Adrenal gland (tissue), 9 donors: ENCODE measurements at regions not wholly inside any gene's neighbourhood (a gene's known extent, or its start where the extent isn't known, plus 50 kb on each side); places are given as distances from the start of the nearest gene placed in this dataset.

Experiments used
- DNase-seq, 7 donors: peaks; one replicate each; pipeline ENCODE4 v3.0.0-alpha.2; 2019 to 2020
- H3K27ac ChIP-seq, 5 donors: fragments of 200-600 bp; sonication (generic) in 4 of 5; 1 replicate in 3 of 5; 2 replicates in 2 of 5; pipeline versions ENCODE4 v1.5.1 to v1.8.0; 2016 to 2020; ENCODE audit warnings: mild to moderate bottlenecking in 1 of 5
- H3K27me3 ChIP-seq: fragments of 200-600 bp; 2 replicates; pipeline ENCODE4 v1.8.0; 2021
- H3K36me3 ChIP-seq, 2 donors: fragments of 200-600 bp; replicated peaks in 1 of 2; 1 replicate in 1 of 2; 2 replicates in 1 of 2; pipeline versions ENCODE4 v1.5.1 to v1.8.0; 2018 to 2022
- H3K4me1 ChIP-seq, 2 donors: fragments of 200-600 bp; replicated peaks in 1 of 2; 1 replicate in 1 of 2; 2 replicates in 1 of 2; pipeline versions ENCODE4 v1.5.1 to v1.8.0; 2018 to 2021
- H3K4me3 ChIP-seq, 4 donors: fragments of 200-600 bp; sonication (generic) in 3 of 4; one replicate each; pipeline ENCODE4 v1.5.1; 2016 to 2018
- H3K9me3 ChIP-seq, 3 donors: fragments of 200-600 bp; sonication (generic) in 1 of 3; replicated peaks in 1 of 3; 1 replicate in 2 of 3; 2 replicates in 1 of 3; pipeline versions ENCODE4 v1.5.1 to v1.8.0; 2016 to 2021
- CTCF ChIP-seq, 6 experiments: fragments of 450-650 bp in 4 of 6; fragments of 200-600 bp in 2 of 6; sonication (generic) in 1 of 6; IDR thresholded peaks; 1 replicate in 5 of 6; 2 replicates in 1 of 6; pipeline versions ENCODE4 v1.5.1 to v1.8.0; 2016 to 2021; ENCODE audit warnings: antibody characterized with exemption in 6 of 6, mild to moderate bottlenecking in 2 of 6, moderate library complexity in 1 of 6
- POLR2A ChIP-seq, 2 donors: fragments of 450-650 bp; IDR thresholded peaks; one replicate each; pipeline ENCODE4 v1.6.1; 2017; ENCODE audit warnings: antibody characterized with exemption in 2 of 2, mild to moderate bottlenecking in 2 of 2, moderate library complexity in 1 of 2
- WGBS, 4 donors: extraction: QIAGEN DNeasy Blood & Tissue Kit in 2 of 4; methylation state at CpG; one replicate each; pipeline versions ENCODE4 v1.1.5 to v1.1.7; 2013 to 2017; 5-methylcytosine and 5-hydroxymethylcytosine counted together
- intact Hi-C, 2 donors: fragments of 100-400 bp; cut with DNase I; formaldehyde crosslinking; loops; one replicate each; pipeline versions ENCODE4 v1.14.1 to v1.15.0; 2022 to 2023
- donor health status: healthy with polysubstance abuse.
- donor health status: Bipolar disorder and iron deficiency.
- donor health status: DM: yes; HTN: yes; CAD: no.
- donor health status: DM: no; HTN: no; CAD: no.
- donor health status: DM: no; HTN: no; CAD: no.

GRCh38 chr2:199581935-199582360 lies 124.2 kb upstream of the SATB2 start:
- Histone ChIP-seq H3K4me3 (peak overlapping the region in 1 of 4 donors; percentile 23), H3K36me3 (no peaks in the 10 kb centered on the region), H3K27me3 (no peaks in the 10 kb centered on the region), H3K9me3 (no peaks in the 10 kb centered on the region), H3K27ac (no peak overlapping the region), H3K4me1 (peaks cover 0 to 8% of the 10 kb centered on the region in 2 donors)
- WGBS, 4 donors: 47 to 51% (median 49%) methylated on average over 9 of the region's 9 CpGs
- intact Hi-C loops: no loop called here
- TF ChIP-seq CTCF (IDR thresholded peaks at IDR 0.05): no peak
- TF ChIP-seq POLR2A (IDR thresholded peaks at IDR 0.05): no peak
- DNase-seq: no peak

- 30 to 57% (median 45%) methylated on average over 4 of the region's 4 CpGs for WGBS, 4 donors
- H3K4me3 ChIP-seq: peak overlapping the region in 1 of 4 donors; percentile 23
- no peak for TF ChIP-seq POLR2A (IDR thresholded peaks at IDR 0.05)
- no peak for TF ChIP-seq CTCF (IDR thresholded peaks at IDR 0.05)
- H3K27ac ChIP-seq: no peak overlapping the region
- intact Hi-C loops: no loop called here
- no peaks in the 10 kb centered on the region for H3K27me3 ChIP-seq
- DNase-seq: no peak
- H3K9me3 ChIP-seq: no peaks in the 10 kb centered on the region
- no peaks in the 10 kb centered on the region for H3K36me3 ChIP-seq
- peaks cover 0 to 8% of the 10 kb centered on the region in 2 donors for H3K4me1 ChIP-seq
These were observed 123.7 kb upstream of the SATB2 start for GRCh38 chr2:199581408-199581807.

- H3K4me1 ChIP-seq: no peaks in the 10 kb centered on the region
- intact Hi-C loops: no loop called here
These were observed 117.7 kb upstream of the SATB2 start for GRCh38 chr2:199575416-199575815.

DNA sequence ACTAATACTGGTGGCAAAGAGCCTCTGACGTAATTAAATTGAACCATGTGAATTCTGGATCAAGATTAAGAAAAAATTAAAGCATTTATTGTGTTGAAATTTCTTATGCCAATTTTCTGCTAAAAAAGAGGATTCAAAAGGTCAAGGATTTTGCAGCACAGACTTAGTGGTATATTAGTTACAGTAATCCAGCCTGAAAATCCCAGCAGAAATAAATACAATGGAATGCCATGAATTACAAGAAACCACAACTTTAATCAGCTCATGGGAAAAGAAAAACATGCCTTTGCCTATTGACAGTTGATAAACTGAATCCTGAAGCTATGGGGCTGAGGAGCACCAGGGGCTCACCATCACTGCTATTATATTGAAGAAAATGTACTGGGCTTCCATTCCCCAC lies 114.8 kb upstream of the SATB2 start:
- H3K9me3 ChIP-seq: no peaks in the 10 kb centered on the region
- DNase-seq: no peak
- no peaks in the 10 kb centered on the region for H3K4me1 ChIP-seq
- no peak overlapping the region for H3K27ac ChIP-seq
- 41 to 55% (median 45%) methylated on average over 1 of the region's 1 CpG for WGBS, 4 donors
- TF ChIP-seq CTCF (IDR thresholded peaks at IDR 0.05): no peak
- TF ChIP-seq POLR2A (IDR thresholded peaks at IDR 0.05): no peak
- no peaks in the 10 kb centered on the region for H3K27me3 ChIP-seq
- H3K36me3 ChIP-seq: no peaks in the 10 kb centered on the region
- intact Hi-C loops: no loop called here
- H3K4me3 ChIP-seq: no peak overlapping the region

More at GRCh38 chr2:199575416-199575815, 117.7 kb upstream of the SATB2 start:
- Histone ChIP-seq H3K4me3 (no peak overlapping the region), H3K27me3 (no peaks in the 10 kb centered on the region), H3K36me3 (no peaks in the 10 kb centered on the region), H3K9me3 (no peaks in the 10 kb centered on the region), H3K27ac (no peak overlapping the region)
- no peak for DNase-seq
- 50 to 69% (median 62%) methylated on average over 2 of the region's 2 CpGs for WGBS, 4 donors
- TF ChIP-seq POLR2A (IDR thresholded peaks at IDR 0.05) (no peak), CTCF (IDR thresholded peaks at IDR 0.05) (no peak)
